ENCODE measurements at regions not wholly inside any gene's neighbourhood (a gene's known extent, or its start where the extent isn't known, plus 50 kb on each side); places are given as distances from the start of the nearest gene placed in this dataset.

DNA sequence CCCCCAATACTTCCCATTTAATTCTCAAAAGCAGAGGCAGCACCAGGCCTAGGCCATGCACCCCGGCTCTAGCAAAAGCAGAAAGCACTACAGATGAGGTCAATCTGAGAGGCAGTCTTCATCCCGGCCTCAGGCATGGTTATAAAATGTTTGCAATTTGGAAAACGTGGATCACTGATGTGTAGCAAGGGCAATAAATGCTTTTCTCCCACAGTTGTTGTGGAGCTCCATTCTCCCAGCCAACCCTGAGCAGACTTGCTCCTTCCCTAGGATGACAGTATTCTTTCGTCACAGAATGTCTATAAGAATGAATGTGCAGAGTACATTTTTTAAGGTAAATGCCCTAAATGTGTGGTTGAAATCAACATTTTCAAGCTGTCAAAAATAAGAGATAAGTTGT, 157.3 kb upstream of the DAPK1 start:
- TF ChIP-seq JUN (IDR thresholded peaks at IDR 0.05; ENCODE audit: borderline replicate concordance, insufficient read depth, insufficient read length, low read depth) = no peak
- TF ChIP-seq, protein P1, sequence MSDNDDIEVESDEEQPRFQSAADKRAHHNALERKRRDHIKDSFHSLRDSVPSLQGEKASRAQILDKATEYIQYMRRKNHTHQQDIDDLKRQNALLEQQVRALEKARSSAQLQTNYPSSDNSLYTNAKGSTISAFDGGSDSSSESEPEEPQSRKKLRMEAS (IDR thresholded peaks at IDR 0.05; ENCODE audit: insufficient read depth, insufficient read length) = no peak
- TF ChIP-seq GATA2 (IDR thresholded peaks at IDR 0.05; ENCODE audit: insufficient read depth, insufficient read length, low read depth, low read length) = no peak
- TF ChIP-seq CTCF (IDR thresholded peaks at IDR 0.05; ENCODE audit: extremely low read depth in 1 of 2, insufficient read depth in 1 of 2, low read depth in 1 of 2, low read length in 2 of 2) = no peak
- TF ChIP-seq POLR2A (IDR thresholded peaks at IDR 0.05; ENCODE audit: low read depth, low read length) = no peak
- TF ChIP-seq POLR2AphosphoS5 (IDR thresholded peaks at IDR 0.05; ENCODE audit: insufficient read depth, low read depth, low read length) = no peak
- no peak for TF ChIP-seq FOS (IDR thresholded peaks at IDR 0.05; ENCODE audit: borderline replicate concordance, insufficient read depth, low read length)
- no peak for TF ChIP-seq EZH2 (IDR thresholded peaks at IDR 0.05; ENCODE audit: borderline replicate concordance, low read depth, low read length, severe bottlenecking)
- TF ChIP-seq MYC (IDR thresholded peaks at IDR 0.05; ENCODE audit: low read depth, low read length) = no peak
- no peak overlapping the region for H3K27ac ChIP-seq (ENCODE audit: insufficient read depth, low read depth, low read length)
- peaks cover 16 to 17% of the 10 kb centered on the region in 2 experiments for H3K27me3 ChIP-seq (ENCODE audit: control insufficient read depth in 2 of 2, insufficient read depth in 2 of 2, low read length in 2 of 2)
- POLR2A ChIA-PET = no interaction called here
- no peak overlapping the region for H2AFZ ChIP-seq (ENCODE audit: low read depth, low read length)
- H3K4me1 ChIP-seq (ENCODE audit: control insufficient read depth, extremely low read depth, insufficient read depth, low read length) = peaks cover 6% of the 10 kb centered on the region
- FAIRE-seq = no peak
- intact Hi-C loops (cut with micrococcal nuclease) (no loop called here), dilution Hi-C loops (cut with MboI; ENCODE audit: extremely low pct_ligation_motif_present, low sequenced_read_pairs) (no loop called here)
- no peaks in the 10 kb centered on the region for H3K9me1 ChIP-seq (replicated peaks; ENCODE audit: control insufficient read depth, extremely low read depth, insufficient read depth, low read length)
- CTCF ChIA-PET = interaction anchor here (0.6 to 1.4 kb wide), 4 partner anchors 157 to 1121 kb away, joined by 3 to 5 read pairs (median 4); partner anchors contain the start of gene DAPK1
- H3K79me2 ChIP-seq (ENCODE audit: control insufficient read depth, insufficient read depth, low read length) = no peaks in the 10 kb centered on the region
- no peaks in the 10 kb centered on the region for H4K20me1 ChIP-seq (replicated peaks; ENCODE audit: control insufficient read depth, extremely low read depth, insufficient read depth, low read length)
- no peaks in the 10 kb centered on the region for H3K36me3 ChIP-seq (ENCODE audit: control insufficient read depth in 2 of 2, extremely low read depth in 1 of 2, insufficient read depth in 2 of 2, low read length in 2 of 2)
- no peak overlapping the region for H3K9ac ChIP-seq (replicated peaks; ENCODE audit: extremely low read depth, insufficient read depth, low read length)
- no peak overlapping the region for H3K4me3 ChIP-seq (replicated peaks in 1 of 3; ENCODE audit: insufficient read depth in 1 of 3, low read depth in 1 of 3, low read length in 3 of 3)
- H3K4me2 ChIP-seq (ENCODE audit: insufficient read depth, low read length) = no peak overlapping the region
- no peaks in the 10 kb centered on the region for H3K9me3 ChIP-seq (replicated peaks; ENCODE audit: control insufficient read depth, insufficient read depth, low read length)
- no TSS peak for BruUV-seq (replicated peaks)
- no peak for DNase-seq (ENCODE audit: low read depth, low spot score)

Data from endothelial cell of umbilical vein (primary cell).